Kidney (tissue), 13 donors: ENCODE measurements at regions not wholly inside any gene's neighbourhood (a gene's known extent, or its start where the extent isn't known, plus 50 kb on each side); places are given as distances from the start of the nearest gene placed in this dataset.
"Not testable (repeated sequence)": the region's sequence is repeated elsewhere in the genome, so short reads cannot be mapped to it uniquely, and the experiment has no call there.

Source experiments
- DNase-seq, 5 donors: peaks; one replicate each; pipeline ENCODE4 v3.0.0-alpha.2; 2013 to 2020
- FAIRE-seq: peaks from 2 replicates; lab custom pipeline; 2012; peaks lifted over from hg19 to GRCh38; lab: Jason Lieb, UNC
- H3K27ac ChIP-seq, 2 donors: one replicate each; pipeline ENCODE4 v1.7.0; 2013; ENCODE audit warnings: low read depth in 2 of 2, low read length in 2 of 2, inconsistent platforms in 1 of 2
- H3K27me3 ChIP-seq: one replicate; pipeline ENCODE4 v1.7.1; 2013; ENCODE audit warnings: low read length, inconsistent platforms; ENCODE audit not compliant: control insufficient read depth, insufficient read depth
- H3K36me3 ChIP-seq, 3 donors: one replicate each; pipeline versions ENCODE4 v1.7.0 to v1.7.1; 2013; ENCODE audit warnings: low read length in 3 of 3, control low read depth in 1 of 3, inconsistent platforms in 1 of 3; ENCODE audit not compliant: insufficient read depth in 3 of 3, control insufficient read depth in 2 of 3
- H3K4me1 ChIP-seq, 3 donors: one replicate each; pipeline versions ENCODE4 v1.7.0 to v1.7.1; 2013; ENCODE audit warnings: low read length in 3 of 3, inconsistent platforms in 1 of 3, low read depth in 1 of 3; ENCODE audit not compliant: control insufficient read depth in 2 of 3, insufficient read depth in 2 of 3
- H3K4me3 ChIP-seq, 3 donors: one replicate each; pipeline versions ENCODE4 v1.7.0 to v1.8.1; 2013; ENCODE audit warnings: low read length in 3 of 3, control low read depth in 1 of 3, inconsistent platforms in 1 of 3
- H3K9ac ChIP-seq, 3 donors: one replicate each; pipeline versions ENCODE4 v1.7.0 to v1.7.1; 2013; ENCODE audit warnings: low read length in 3 of 3, control low read depth in 1 of 3, inconsistent platforms in 1 of 3
- H3K9me3 ChIP-seq, 3 donors: one replicate each; pipeline versions ENCODE4 v1.7.0 to v1.7.1; 2013; ENCODE audit warnings: low read length in 3 of 3, control low read depth in 1 of 3, inconsistent platforms in 1 of 3; ENCODE audit not compliant: control insufficient read depth in 2 of 3, insufficient read depth in 1 of 3
- CTCF ChIP-seq: IDR thresholded peaks from 3 replicates; pipeline ENCODE4 v1.5.1; 2012; ENCODE audit warnings: mild to moderate bottlenecking, moderate library complexity, borderline replicate concordance; ENCODE audit not compliant: insufficient read depth; ENCODE audit errors: extremely low read depth
- intact Hi-C: fragments of 100-400 bp; cut with DNase I; formaldehyde crosslinking; loops from one replicate; pipeline ENCODE4 v1.11.1; 2022
- donor health status: control.
- donor health status: control.
- donor health status: control.
- donor health status: control.
- donor health status: control.
- donor health status: DM: yes; HTN: yes; CAD: no.
- donor health status: Normal renal cell carcinoma (clear cell type).

GRCh38 chr3:22735373-22735772, 467.8 kb upstream of the UBE2E2 start:
- Histone ChIP-seq H3K27ac (no peak overlapping the region), H3K27me3 (no peaks in the 10 kb centered on the region), H3K9ac (no peak overlapping the region), H3K36me3 (no peaks in the 10 kb centered on the region), H3K4me1 (no peaks in the 10 kb centered on the region), H3K4me3 (no peak overlapping the region), H3K9me3 (no peaks in the 10 kb centered on the region)
- FAIRE-seq (no peak), DNase-seq (no peak)
- TF ChIP-seq CTCF, result no peak
- intact Hi-C loops, result no loop called here

- FAIRE-seq, H3K9me3 ChIP-seq, H3K4me3 ChIP-seq, H3K9ac ChIP-seq, H3K36me3 ChIP-seq, H3K4me1 ChIP-seq, DNase-seq, H3K27ac ChIP-seq, intact Hi-C loops, H3K27me3 ChIP-seq: not testable (repeated sequence)
Measured at GRCh38 chr3:22743386-22743785, 459.7 kb upstream of the UBE2E2 start.

DNA sequence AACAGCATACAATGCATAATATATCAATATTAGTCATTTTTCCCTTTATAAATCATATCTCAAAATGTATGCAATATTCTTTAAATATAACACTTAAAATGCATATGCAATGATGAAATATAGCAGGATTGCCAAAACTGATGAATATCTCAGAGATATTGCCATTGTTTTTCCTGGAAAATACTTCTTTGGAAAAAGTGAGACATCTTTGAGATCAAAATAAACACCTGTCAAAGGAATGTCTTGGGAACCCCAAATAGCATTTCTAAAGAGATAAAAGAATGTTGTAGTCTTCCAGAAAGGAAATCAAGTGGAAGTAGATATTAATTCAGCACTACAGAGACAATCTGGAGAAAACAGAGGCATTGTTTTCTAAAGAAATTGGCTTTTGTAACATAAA, 457.8 kb upstream of the UBE2E2 start:
- Histone ChIP-seq H3K27ac (no peak overlapping the region), H3K4me1 (no peaks in the 10 kb centered on the region), H3K27me3 (no peaks in the 10 kb centered on the region), H3K9me3 (no peaks in the 10 kb centered on the region), H3K4me3 (no peak overlapping the region), H3K36me3 (no peaks in the 10 kb centered on the region), H3K9ac (no peak overlapping the region)
- no peak for TF ChIP-seq CTCF
- no peak for FAIRE-seq
- intact Hi-C loops, result no loop called here
- no peak for DNase-seq

- Histone ChIP-seq H3K4me3 (no peak overlapping the region), H3K27me3 (no peaks in the 10 kb centered on the region), H3K4me1 (no peaks in the 10 kb centered on the region), H3K9ac (no peak overlapping the region), H3K9me3 (no peaks in the 10 kb centered on the region), H3K27ac (no peak overlapping the region), H3K36me3 (no peaks in the 10 kb centered on the region)
- FAIRE-seq, result no peak
- intact Hi-C loops, result no loop called here
- DNase-seq, result no peak
- TF ChIP-seq CTCF, result no peak
Measured at GRCh38 chr3:22746221-22746620, 456.9 kb upstream of the UBE2E2 start.
